ENCODE measurements at regions not wholly inside any gene's neighbourhood (a gene's known extent, or its start where the extent isn't known, plus 50 kb on each side); places are given as distances from the start of the nearest gene placed in this dataset.

- BruUV-seq (replicated peaks), result no TSS peak
- POLR2A ChIA-PET, result no interaction called here
- no peaks in the 10 kb centered on the region for H3K9me1 ChIP-seq (replicated peaks; ENCODE audit: control insufficient read depth, extremely low read depth, insufficient read depth, low read length)
- H2AFZ ChIP-seq (ENCODE audit: low read depth, low read length), result no peak overlapping the region
- no peaks in the 10 kb centered on the region for H3K27me3 ChIP-seq (ENCODE audit: control insufficient read depth in 2 of 2, insufficient read depth in 2 of 2, low read length in 2 of 2)
- no peaks in the 10 kb centered on the region for H3K79me2 ChIP-seq (ENCODE audit: control insufficient read depth, insufficient read depth, low read length)
- dilution Hi-C loops (cut with MboI; ENCODE audit: extremely low pct_ligation_motif_present, low sequenced_read_pairs) (no loop called here), intact Hi-C loops (cut with micrococcal nuclease) (no loop called here)
- no peak overlapping the region for H3K9ac ChIP-seq (replicated peaks; ENCODE audit: extremely low read depth, insufficient read depth, low read length)
- H3K27ac ChIP-seq (ENCODE audit: insufficient read depth, low read depth, low read length), result no peak overlapping the region
- CTCF ChIA-PET, result interaction anchor here (1.5 kb wide), 1 partner anchor 20 kb away, joined by 3 read pairs; no protein-coding TSS in a partner anchor
- FAIRE-seq (no peak), DNase-seq (ENCODE audit: low read depth, low spot score) (no peak)
- TF ChIP-seq JUN (IDR thresholded peaks at IDR 0.05; ENCODE audit: borderline replicate concordance, insufficient read depth, insufficient read length, low read depth) (no peak), GATA2 (IDR thresholded peaks at IDR 0.05; ENCODE audit: insufficient read depth, insufficient read length, low read depth, low read length) (no peak), POLR2AphosphoS5 (IDR thresholded peaks at IDR 0.05; ENCODE audit: insufficient read depth, low read depth, low read length) (no peak), POLR2A (IDR thresholded peaks at IDR 0.05; ENCODE audit: low read depth, low read length) (no peak), MYC (IDR thresholded peaks at IDR 0.05; ENCODE audit: low read depth, low read length) (no peak), FOS (IDR thresholded peaks at IDR 0.05; ENCODE audit: borderline replicate concordance, insufficient read depth, low read length) (no peak), EZH2 (IDR thresholded peaks at IDR 0.05; ENCODE audit: borderline replicate concordance, low read depth, low read length, severe bottlenecking) (no peak), CTCF (IDR thresholded peaks at IDR 0.05; ENCODE audit: extremely low read depth in 1 of 2, insufficient read depth in 1 of 2, low read depth in 1 of 2, low read length in 2 of 2) (no peak), MAX (IDR thresholded peaks at IDR 0.05; ENCODE audit: insufficient read depth, insufficient read length) (no peak)
- no peak overlapping the region for H3K4me3 ChIP-seq (replicated peaks in 1 of 3; ENCODE audit: insufficient read depth in 1 of 3, low read depth in 1 of 3, low read length in 3 of 3)
- peaks cover 14% of the 10 kb centered on the region for H3K4me1 ChIP-seq (ENCODE audit: control insufficient read depth, extremely low read depth, insufficient read depth, low read length)
- H3K9me3 ChIP-seq (replicated peaks; ENCODE audit: control insufficient read depth, insufficient read depth, low read length), result no peaks in the 10 kb centered on the region
- no peaks in the 10 kb centered on the region for H4K20me1 ChIP-seq (replicated peaks; ENCODE audit: control insufficient read depth, extremely low read depth, insufficient read depth, low read length)
- H3K4me2 ChIP-seq (ENCODE audit: insufficient read depth, low read length), result no peak overlapping the region
- no peaks in the 10 kb centered on the region for H3K36me3 ChIP-seq (ENCODE audit: control insufficient read depth in 2 of 2, extremely low read depth in 1 of 2, insufficient read depth in 2 of 2, low read length in 2 of 2)
These were observed 278.0 kb downstream of the CETN3 start for GRCh38 chr5:90131383-90132133.

Data from endothelial cell of umbilical vein (primary cell).